Breast epithelium (tissue), 3 donors: ENCODE measurements at regions not wholly inside any gene's neighbourhood (a gene's known extent, or its start where the extent isn't known, plus 50 kb on each side); places are given as distances from the start of the nearest gene placed in this dataset.

ENCODE experiments used
- POLR2A ChIP-seq: fragments of 450-650 bp; IDR thresholded peaks from one replicate; pipeline ENCODE4 v1.6.1; 2016; ENCODE audit warnings: antibody characterized with exemption, mild to moderate bottlenecking, moderate library complexity
- TF ChIP-seq, protein P1 (sequence below), 3 donors: fragments of 450-650 bp; IDR thresholded peaks; one replicate each; pipeline ENCODE4 v1.5.1; 2016 to 2017; ENCODE audit warnings: antibody characterized with exemption in 3 of 3, mild to moderate bottlenecking in 3 of 3, moderate library complexity in 3 of 3

GRCh38 chr1:25110036-25110435 is 122.3 kb downstream of the SYF2 start:
- TF ChIP-seq POLR2A = no peak
- TF ChIP-seq, protein P1, sequence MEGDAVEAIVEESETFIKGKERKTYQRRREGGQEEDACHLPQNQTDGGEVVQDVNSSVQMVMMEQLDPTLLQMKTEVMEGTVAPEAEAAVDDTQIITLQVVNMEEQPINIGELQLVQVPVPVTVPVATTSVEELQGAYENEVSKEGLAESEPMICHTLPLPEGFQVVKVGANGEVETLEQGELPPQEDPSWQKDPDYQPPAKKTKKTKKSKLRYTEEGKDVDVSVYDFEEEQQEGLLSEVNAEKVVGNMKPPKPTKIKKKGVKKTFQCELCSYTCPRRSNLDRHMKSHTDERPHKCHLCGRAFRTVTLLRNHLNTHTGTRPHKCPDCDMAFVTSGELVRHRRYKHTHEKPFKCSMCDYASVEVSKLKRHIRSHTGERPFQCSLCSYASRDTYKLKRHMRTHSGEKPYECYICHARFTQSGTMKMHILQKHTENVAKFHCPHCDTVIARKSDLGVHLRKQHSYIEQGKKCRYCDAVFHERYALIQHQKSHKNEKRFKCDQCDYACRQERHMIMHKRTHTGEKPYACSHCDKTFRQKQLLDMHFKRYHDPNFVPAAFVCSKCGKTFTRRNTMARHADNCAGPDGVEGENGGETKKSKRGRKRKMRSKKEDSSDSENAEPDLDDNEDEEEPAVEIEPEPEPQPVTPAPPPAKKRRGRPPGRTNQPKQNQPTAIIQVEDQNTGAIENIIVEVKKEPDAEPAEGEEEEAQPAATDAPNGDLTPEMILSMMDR (IDR thresholded peaks at IDR 0.05) = no peak
